Neural progenitor cell (in vitro differentiated cells): ENCODE measurements at regions not wholly inside any gene's neighbourhood (a gene's known extent, or its start where the extent isn't known, plus 50 kb on each side); places are given as distances from the start of the nearest gene placed in this dataset.

Experiments
- DNase-seq: peaks from one replicate; pipeline ENCODE4 v3.0.0-alpha.2; 2016; ENCODE audit warnings: low spot score
- H2AFZ ChIP-seq: fragments of 200-600 bp; sonication (generic); replicated peaks from 2 replicates; pipeline ENCODE4 v1.6.1; 2016; ENCODE audit warnings: antibody characterized with exemption
- H3F3A ChIP-seq: fragments of 200-600 bp; sonication (generic); 2 replicates; pipeline ENCODE4 v1.6.1; 2016; ENCODE audit warnings: antibody characterized with exemption, low read depth
- H3K27ac ChIP-seq: fragments of 200-600 bp; sonication (generic); 2 replicates; pipeline ENCODE4 v1.5.1; 2016; ENCODE audit warnings: mild to moderate bottlenecking
- H3K27me3 ChIP-seq: fragments of 200-600 bp; sonication (generic); 2 replicates; pipeline ENCODE4 v1.6.1; 2016; ENCODE audit warnings: mild to moderate bottlenecking, moderate library complexity
- H3K36me3 ChIP-seq: fragments of 200-600 bp; sonication (generic); 2 replicates; pipeline ENCODE4 v1.5.1; 2016
- H3K4me1 ChIP-seq: fragments of 200-600 bp; sonication (generic); 2 replicates; pipeline ENCODE4 v1.6.1; 2016; ENCODE audit warnings: mixed run types
- H3K4me2 ChIP-seq: fragments of 200-600 bp; sonication (generic); 2 replicates; pipeline ENCODE4 v1.6.1; 2016
- H3K4me3 ChIP-seq: fragments of 200-600 bp; sonication (generic); 2 replicates; pipeline ENCODE4 v1.5.1; 2016
- H3K79me2 ChIP-seq: fragments of 200-600 bp; sonication (generic); 2 replicates; pipeline ENCODE4 v1.6.1; 2016; ENCODE audit warnings: low read depth
- H3K9ac ChIP-seq: fragments of 200-600 bp; sonication (generic); 2 replicates; pipeline ENCODE4 v1.6.1; 2016
- H3K9me3 ChIP-seq: fragments of 200-600 bp; sonication (generic); 2 replicates; pipeline ENCODE4 v1.5.1; 2016; ENCODE audit warnings: low read depth
- H4K20me1 ChIP-seq: fragments of 200-600 bp; sonication (generic); 2 replicates; pipeline ENCODE4 v1.6.1; 2016; ENCODE audit warnings: low read depth
- H3K27ac Mint-ChIP-seq: 3 replicates; pipeline ENCODE4 v1.8.0; 2021; ENCODE audit warnings: mixed read lengths
- H3K27me3 Mint-ChIP-seq: 2 replicates; pipeline ENCODE4 v1.8.0; 2022; ENCODE audit warnings: low read depth, mild to moderate bottlenecking, inconsistent platforms, moderate library complexity, mixed read lengths; ENCODE audit not compliant: insufficient read depth
- H3K36me3 Mint-ChIP-seq: 3 replicates; pipeline ENCODE4 v1.8.0; 2021; ENCODE audit warnings: mixed read lengths
- H3K4me1 Mint-ChIP-seq: 3 replicates; pipeline ENCODE4 v1.8.0; 2021; ENCODE audit warnings: mixed read lengths
- H3K4me3 Mint-ChIP-seq: 3 replicates; pipeline ENCODE4 v1.8.0; 2021; ENCODE audit warnings: mild to moderate bottlenecking, moderate library complexity, mixed read lengths
- H3K9me3 Mint-ChIP-seq: 3 replicates; pipeline ENCODE4 v1.8.0; 2020; ENCODE audit warnings: mixed read lengths
- EZH2 ChIP-seq: fragments of 200-600 bp; sonication (generic); IDR thresholded peaks from 2 replicates; pipeline ENCODE4 v1.6.1; 2017; ENCODE audit warnings: antibody characterized with exemption, mild to moderate bottlenecking, moderate library complexity
- EZH2phosphoT487 ChIP-seq: fragments of 200-600 bp; sonication (generic); IDR thresholded peaks from 2 replicates; pipeline ENCODE4 v1.6.1; 2017; ENCODE audit warnings: antibody characterized with exemption
- TF ChIP-seq, protein P1 (sequence below): fragments of 200-600 bp; sonication (generic); IDR thresholded peaks from 2 replicates; pipeline ENCODE4 v1.5.1; 2017; ENCODE audit warnings: antibody characterized with exemption, mild to moderate bottlenecking

DNA sequence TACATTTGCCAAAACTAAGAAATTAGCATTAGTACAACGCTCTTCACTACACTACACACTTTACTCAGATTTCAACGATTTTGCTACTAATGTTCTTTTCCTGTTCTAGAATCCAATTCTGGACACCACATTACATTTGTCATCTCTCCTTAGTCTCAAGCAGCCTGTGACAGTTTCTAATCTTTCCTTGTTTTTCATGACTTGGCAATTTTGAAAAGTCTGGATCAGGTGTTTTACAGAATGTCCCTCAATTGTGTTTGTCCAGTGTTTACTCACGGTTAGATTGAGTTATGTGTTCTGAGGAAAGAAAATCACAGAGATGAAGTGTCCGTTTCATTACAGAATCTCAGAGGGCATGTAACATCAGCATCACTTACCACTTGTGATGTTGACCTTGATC is 372.6 kb downstream of the TFAP2A start:
- H3K4me3 Mint-ChIP-seq = no peak overlapping the region
- H3K27ac Mint-ChIP-seq = no peak overlapping the region
- Histone ChIP-seq H3K4me2 (no peak overlapping the region), H3K9me3 (no peaks in the 10 kb centered on the region), H3K36me3 (no peaks in the 10 kb centered on the region), H2AFZ (no peak overlapping the region), H3K27me3 (no peaks in the 10 kb centered on the region), H3K79me2 (no peaks in the 10 kb centered on the region), H4K20me1 (no peaks in the 10 kb centered on the region), H3K4me3 (no peak overlapping the region), H3K4me1 (peaks cover 5% of the 10 kb centered on the region), H3K27ac (no peak overlapping the region), H3K9ac (no peak overlapping the region), H3F3A (no peaks in the 10 kb centered on the region)
- H3K9me3 Mint-ChIP-seq = no peaks in the 10 kb centered on the region
- no peaks in the 10 kb centered on the region for H3K27me3 Mint-ChIP-seq
- peaks cover 7% of the 10 kb centered on the region for H3K4me1 Mint-ChIP-seq
- no peaks in the 10 kb centered on the region for H3K36me3 Mint-ChIP-seq
- TF ChIP-seq EZH2 = no peak
- TF ChIP-seq, protein P1, sequence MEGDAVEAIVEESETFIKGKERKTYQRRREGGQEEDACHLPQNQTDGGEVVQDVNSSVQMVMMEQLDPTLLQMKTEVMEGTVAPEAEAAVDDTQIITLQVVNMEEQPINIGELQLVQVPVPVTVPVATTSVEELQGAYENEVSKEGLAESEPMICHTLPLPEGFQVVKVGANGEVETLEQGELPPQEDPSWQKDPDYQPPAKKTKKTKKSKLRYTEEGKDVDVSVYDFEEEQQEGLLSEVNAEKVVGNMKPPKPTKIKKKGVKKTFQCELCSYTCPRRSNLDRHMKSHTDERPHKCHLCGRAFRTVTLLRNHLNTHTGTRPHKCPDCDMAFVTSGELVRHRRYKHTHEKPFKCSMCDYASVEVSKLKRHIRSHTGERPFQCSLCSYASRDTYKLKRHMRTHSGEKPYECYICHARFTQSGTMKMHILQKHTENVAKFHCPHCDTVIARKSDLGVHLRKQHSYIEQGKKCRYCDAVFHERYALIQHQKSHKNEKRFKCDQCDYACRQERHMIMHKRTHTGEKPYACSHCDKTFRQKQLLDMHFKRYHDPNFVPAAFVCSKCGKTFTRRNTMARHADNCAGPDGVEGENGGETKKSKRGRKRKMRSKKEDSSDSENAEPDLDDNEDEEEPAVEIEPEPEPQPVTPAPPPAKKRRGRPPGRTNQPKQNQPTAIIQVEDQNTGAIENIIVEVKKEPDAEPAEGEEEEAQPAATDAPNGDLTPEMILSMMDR = no peak
- no peak for TF ChIP-seq EZH2phosphoT487
- no peak for DNase-seq

DNA sequence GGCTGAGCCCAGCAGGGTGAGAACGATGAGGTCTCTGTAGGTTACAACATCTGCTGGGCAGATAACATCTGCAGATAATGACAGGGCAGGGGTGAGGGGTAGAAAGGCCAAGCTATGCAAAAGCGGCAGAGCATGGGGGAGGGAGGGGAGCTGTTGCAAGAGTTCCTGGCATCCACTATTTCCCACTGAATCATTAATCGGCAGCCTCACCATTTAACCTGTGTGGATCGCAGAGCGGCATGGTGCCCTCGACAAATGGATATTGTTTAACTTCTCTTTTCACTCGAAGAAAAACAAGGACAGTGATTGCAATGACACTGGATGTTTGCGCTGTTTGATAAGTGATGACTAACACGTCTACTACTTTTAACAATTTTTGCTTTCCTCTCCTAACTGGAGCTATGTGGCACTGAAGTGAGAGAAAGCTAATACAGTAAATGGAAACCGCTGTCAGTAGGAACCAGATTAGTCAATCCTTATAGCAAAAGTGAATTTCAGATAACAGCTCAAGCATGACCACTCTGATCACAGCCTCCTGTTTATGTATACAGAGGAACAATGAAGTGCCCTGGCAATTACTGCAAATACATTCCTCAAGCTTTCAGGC is 381.5 kb downstream of the TFAP2A start:
- Histone ChIP-seq H3K79me2 (no peaks in the 10 kb centered on the region), H2AFZ (no peak overlapping the region), H3K4me2 (no peak overlapping the region), H3K36me3 (no peaks in the 10 kb centered on the region), H3F3A (no peaks in the 10 kb centered on the region), H3K9me3 (no peaks in the 10 kb centered on the region), H3K4me3 (no peak overlapping the region), H3K27ac (no peak overlapping the region), H4K20me1 (no peaks in the 10 kb centered on the region), H3K4me1 (peaks cover 10% of the 10 kb centered on the region), H3K9ac (no peak overlapping the region), H3K27me3 (peaks cover 26% of the 10 kb centered on the region)
- Mint-ChIP-seq H3K9me3 (no peaks in the 10 kb centered on the region), H3K4me1 (peaks cover 14% of the 10 kb centered on the region), H3K27ac (no peak overlapping the region), H3K36me3 (no peaks in the 10 kb centered on the region), H3K4me3 (no peak overlapping the region), H3K27me3 (no peaks in the 10 kb centered on the region)
- TF ChIP-seq EZH2phosphoT487 (no peak), EZH2 (no peak)
- TF ChIP-seq, protein P1 = no peak
- DNase-seq = peak; percentile 34

DNA sequence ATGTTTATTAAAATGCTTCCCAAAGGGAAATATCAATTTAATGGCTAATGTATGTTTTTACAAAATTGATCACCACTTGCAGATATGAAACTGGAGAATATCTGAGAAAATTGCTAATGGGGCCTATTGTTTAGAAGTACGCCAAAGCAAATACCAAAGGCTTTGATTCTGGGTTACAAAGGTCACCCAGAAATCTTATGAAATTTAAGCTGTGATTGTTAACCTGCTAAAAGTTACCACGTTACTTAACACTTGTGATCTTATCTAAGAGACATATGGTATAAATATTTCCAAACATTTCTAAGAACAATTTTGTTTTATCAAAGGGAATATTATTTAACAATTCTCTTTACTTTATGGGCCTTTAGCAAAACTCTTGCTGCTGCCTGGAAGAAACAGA is 383.3 kb downstream of the TFAP2A start:
- Histone ChIP-seq H3K9ac (no peak overlapping the region), H3K9me3 (no peaks in the 10 kb centered on the region), H4K20me1 (no peaks in the 10 kb centered on the region), H3K79me2 (no peaks in the 10 kb centered on the region), H3F3A (no peaks in the 10 kb centered on the region), H2AFZ (no peak overlapping the region), H3K27me3 (peaks cover 41% of the 10 kb centered on the region), H3K36me3 (no peaks in the 10 kb centered on the region), H3K4me1 (peaks cover 10% of the 10 kb centered on the region), H3K27ac (no peak overlapping the region), H3K4me3 (no peak overlapping the region), H3K4me2 (no peak overlapping the region)
- no peak overlapping the region for H3K27ac Mint-ChIP-seq
- H3K36me3 Mint-ChIP-seq = no peaks in the 10 kb centered on the region
- no peak for DNase-seq
- H3K4me1 Mint-ChIP-seq = peaks cover 14% of the 10 kb centered on the region
- no peak overlapping the region for H3K4me3 Mint-ChIP-seq
- no peaks in the 10 kb centered on the region for H3K9me3 Mint-ChIP-seq
- no peaks in the 10 kb centered on the region for H3K27me3 Mint-ChIP-seq
- TF ChIP-seq EZH2 = no peak
- TF ChIP-seq, protein P1 = no peak
- TF ChIP-seq EZH2phosphoT487 = no peak
